Right renal pelvis (tissue), 4 donors: ENCODE measurements at regions not wholly inside any gene's neighbourhood (a gene's known extent, or its start where the extent isn't known, plus 50 kb on each side); places are given as distances from the start of the nearest gene placed in this dataset.

Source experiments
- DNase-seq, 4 donors: peaks; one replicate each; pipeline ENCODE4 v3.0.0-alpha.2; 2013; ENCODE audit warnings: low read depth in 4 of 4, low spot score in 3 of 4, missing footprints in 1 of 4

- no peak for DNase-seq
Measured at GRCh38 chr3:3633761-3634160, 165.5 kb upstream of the LRRN1 start.

GRCh38 chr3:3632449-3632848 is 166.8 kb upstream of the LRRN1 start:
- no peak for DNase-seq

DNA sequence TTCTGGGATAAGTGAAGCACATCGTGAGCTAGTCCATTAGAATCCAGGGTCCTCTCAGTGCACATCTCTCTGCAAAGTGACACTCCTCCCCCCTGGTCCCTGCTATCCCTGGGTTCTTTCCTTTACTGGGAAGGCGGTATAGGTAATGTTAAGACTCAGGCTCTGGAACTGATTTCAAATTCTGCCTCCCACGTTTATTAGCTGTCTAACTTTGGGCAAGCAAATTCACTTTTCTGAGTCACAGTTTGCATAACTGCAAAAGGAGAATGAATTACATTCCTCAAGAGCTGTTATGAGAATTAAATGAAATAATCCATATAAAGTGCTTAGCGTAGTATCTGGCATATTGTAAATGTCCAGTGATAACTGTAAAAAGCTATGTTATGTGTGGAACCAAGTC is 168.1 kb upstream of the LRRN1 start:
- no peak for DNase-seq

DNA sequence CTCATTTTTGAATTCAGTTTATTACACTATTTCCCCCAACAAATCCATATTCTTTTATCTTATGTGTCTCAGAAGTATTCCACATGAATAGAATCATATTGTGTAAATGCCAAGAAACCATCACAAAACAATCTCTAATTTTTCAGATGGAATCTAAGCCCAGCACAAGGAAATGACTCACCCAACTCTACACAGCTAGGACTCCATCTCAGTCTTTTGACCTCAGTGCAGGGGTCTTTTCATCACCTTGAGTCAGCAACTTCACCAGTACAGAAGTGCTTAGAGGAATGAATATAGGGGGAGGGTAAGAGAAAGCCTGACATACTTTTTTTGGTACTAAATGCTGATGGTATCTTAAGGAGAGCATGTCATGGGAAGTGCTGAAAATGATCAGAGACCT is 169.3 kb upstream of the LRRN1 start:
- no peak for DNase-seq

DNA sequence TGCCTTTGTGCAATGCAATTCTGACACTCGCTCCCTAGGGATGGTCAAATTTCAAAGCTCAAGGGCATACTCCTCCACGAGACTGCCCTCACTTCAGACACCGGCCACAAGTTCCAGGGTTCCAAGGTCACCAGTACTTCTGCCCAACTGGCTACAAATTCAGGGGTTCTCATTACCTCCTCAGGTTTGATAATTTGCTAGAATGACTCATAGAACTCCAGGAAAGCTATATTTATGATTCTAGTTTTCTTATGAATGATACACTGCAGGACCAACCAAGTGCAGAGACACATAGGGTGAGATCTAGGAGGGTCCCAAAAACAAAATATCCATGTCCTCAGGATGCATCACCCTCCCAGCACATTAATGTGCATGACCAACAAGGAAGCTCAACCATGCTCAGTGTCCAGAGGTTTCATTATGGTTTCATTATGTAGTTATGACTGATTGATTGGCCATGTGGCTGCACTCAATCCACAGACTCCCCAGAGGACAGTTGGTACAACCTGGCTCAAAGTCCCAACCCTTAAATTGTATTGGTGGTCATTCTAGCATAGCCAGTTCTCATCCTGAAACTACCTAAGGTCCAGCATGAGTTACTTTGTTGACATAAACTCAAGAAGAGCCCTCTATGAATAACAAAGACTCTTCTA is 170.4 kb upstream of the LRRN1 start:
- DNase-seq, result no peak

- no peak for DNase-seq
Measured at GRCh38 chr3:3627114-3627513, 172.1 kb upstream of the LRRN1 start.

GRCh38 chr3:3625544-3626271 is 173.5 kb upstream of the LRRN1 start:
- no peak for DNase-seq

DNA sequence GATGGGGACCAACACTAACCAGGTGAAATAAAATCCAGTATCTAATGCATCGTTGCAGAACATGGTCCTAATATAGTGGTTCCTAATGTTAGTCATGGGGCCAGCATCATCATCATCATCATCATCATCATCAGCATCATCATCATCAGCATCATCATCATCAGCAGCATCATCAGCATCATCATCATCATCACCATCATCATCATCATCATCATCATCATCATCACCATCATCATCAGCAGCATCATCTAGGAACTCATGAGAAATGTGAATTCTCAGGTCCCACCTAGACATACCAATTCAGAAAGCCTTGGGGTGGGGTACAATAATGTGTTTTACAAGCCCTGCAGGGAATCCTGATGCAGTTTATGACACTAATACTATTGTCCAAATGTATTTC is 179.4 kb upstream of the LRRN1 start:
- no peak for DNase-seq

DNA sequence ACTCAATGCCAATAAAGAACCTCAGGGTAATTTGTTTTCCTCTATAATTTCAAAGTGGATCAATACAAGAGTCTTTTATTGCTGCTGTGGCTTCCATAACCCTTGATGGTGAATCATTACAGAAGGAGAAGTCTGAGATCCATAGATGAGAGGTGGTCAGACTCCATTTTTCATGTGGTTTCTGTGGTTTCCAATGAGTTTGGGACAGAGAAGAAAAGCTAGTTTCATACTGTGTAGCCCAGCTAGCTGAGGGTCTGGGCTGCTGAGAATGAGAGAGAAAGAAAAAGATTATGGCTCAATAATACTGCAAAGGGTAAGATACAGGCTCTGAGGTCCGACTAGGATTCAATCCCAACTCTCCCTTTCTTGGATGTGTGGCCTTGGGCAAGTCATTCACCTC is 180.6 kb upstream of the LRRN1 start:
- DNase-seq, result no peak

DNA sequence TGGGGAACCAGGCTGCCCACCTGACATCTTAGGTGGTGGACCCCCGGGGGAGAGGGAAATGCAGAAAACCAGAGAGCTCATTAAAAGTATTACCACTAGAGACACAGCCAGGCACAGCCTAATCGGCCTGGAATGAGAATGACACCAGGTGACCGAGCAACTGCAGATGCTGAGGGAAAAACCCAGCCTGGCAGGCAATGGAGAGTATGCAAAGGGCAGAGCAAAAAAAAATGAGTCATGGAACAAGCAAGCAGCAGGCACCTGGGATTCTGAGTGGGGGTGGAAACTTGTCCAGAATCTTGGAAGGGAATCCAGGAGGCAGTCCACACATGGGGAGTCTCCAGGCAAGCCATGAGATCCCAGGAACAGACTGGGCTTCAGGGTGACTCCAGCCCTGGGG is 183.7 kb upstream of the LRRN1 start:
- DNase-seq, result no peak

DNA sequence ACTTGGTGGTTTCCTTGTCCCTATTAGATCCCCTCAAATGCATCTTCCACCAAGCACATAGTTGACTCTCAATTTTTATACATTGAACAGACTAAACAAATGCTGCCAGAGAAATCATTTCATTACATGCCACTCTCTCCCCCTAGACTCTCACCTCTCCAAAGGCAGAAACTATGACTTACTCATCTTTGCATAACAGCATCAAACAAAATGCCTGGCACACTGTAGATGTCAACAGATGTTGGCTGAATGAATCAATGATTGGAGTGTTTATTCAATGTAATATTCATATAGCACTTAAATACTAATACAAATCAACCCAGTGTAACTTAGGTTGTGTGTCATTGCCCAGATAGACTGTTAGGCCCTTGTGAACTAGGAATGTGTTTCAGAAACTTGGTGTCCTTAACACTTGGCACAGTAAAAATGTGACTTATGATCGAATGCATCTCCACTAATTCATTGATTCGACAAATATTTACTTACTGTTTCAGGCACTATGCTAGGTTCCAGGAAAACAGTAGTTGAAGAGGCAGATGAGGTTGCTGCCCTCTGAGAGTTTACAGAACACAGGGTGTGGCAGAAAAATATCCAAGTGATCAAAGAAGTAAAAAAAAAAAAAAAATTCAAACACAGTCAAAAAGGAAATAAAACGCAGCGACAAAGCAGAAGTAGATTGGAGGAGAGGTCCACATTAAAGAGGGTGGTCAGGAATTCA is 188.5 kb upstream of the LRRN1 start:
- no peak for DNase-seq

GRCh38 chr3:3606321-3606720 is 192.9 kb upstream of the LRRN1 start:
- DNase-seq, result no peak

GRCh38 chr3:3605226-3605625 is 194.0 kb upstream of the LRRN1 start:
- no peak for DNase-seq

GRCh38 chr3:3603351-3603750 is 195.9 kb upstream of the LRRN1 start:
- no peak for DNase-seq

DNA sequence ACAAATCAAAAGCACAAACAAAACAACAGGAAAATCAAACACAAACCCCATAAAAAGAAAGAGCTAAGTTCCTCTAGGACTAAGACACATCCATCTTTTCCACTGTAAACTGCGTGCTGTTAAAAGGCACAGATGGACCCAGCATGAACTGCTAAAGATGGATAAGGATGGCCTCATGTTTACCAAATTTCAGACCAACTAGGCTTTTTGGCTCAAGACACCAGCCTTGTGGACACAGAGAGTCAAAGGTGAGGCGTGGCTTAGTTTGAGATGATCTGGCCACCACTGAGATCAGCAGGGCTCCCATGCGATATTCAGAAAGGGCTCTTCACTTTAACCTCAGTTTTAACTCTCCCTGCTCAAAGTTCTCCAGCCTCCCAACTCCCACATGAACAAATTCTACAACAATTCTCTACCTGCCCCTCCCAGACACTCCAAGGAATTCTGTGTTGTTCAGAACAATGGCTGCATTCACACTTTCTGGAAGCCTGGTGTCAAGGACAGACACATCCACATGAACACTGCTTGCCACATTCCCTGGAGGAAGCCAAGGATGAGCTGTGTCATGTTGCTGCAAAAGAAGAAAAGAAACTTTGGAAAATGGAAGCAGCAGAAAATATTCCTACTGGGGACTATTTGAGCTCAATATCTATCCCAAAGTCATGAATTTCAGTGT is 198.4 kb upstream of the LRRN1 start:
- DNase-seq, result no peak

DNA sequence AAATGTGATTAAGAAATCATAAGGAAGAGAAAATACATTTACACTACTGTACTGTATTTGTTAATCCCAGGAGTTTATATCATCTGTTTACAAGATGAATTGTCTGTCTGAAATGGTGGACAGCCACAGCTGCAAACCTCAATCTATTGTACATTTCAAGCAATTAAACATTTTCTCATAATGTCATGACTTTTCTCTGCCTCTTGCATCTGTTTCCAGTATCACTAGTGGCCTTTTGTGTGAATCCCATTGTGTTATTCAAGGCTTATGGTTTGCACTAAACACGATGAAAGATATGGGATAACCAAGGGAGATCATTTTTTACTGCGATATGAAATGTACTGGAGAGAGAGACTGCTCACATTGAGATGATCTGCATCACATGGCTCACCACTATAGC is 200.2 kb upstream of the LRRN1 start:
- DNase-seq, result no peak

DNA sequence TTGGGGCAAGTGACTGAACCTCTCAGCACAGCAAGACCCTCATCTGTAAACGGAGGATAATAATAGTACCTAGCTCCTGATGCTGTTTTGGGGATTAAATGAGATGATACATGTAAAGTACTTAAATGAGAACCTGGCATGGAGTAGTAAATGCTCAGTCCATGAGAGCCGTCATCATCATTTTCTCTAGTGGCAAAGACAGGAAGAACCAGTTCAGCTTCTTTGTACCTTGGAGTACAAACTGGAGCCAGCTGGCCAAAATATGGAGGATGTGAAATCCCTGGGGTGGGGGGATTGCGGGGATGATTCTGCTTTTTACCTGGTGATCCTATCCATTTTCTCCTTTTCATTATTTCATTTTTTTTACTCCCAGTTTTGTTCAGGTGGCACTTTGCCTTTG is 204.2 kb upstream of the LRRN1 start:
- DNase-seq, result no peak

- DNase-seq, result no peak
Measured at GRCh38 chr3:3589715-3590130, 209.5 kb upstream of the LRRN1 start.

DNA sequence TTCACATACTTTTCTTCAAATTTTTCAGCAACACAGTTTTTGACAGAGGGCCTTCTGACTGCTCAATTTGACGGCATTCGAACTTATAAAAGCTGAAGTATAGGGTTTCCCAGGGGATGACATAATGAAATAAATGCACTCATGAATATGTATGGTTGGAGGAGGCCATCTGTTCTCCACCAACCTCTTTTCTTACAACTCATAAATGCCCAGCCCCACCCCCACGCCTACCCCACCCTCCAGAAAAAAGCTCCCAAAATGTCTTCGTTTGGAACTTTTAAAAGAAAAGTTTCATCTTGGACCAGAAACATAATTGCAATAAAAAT is 211.6 kb upstream of the LRRN1 start:
- no peak for DNase-seq

GRCh38 chr3:3586843-3587646 is 212.2 kb upstream of the LRRN1 start:
- peak; percentile 18 to 40 (median 34) for DNase-seq

DNA sequence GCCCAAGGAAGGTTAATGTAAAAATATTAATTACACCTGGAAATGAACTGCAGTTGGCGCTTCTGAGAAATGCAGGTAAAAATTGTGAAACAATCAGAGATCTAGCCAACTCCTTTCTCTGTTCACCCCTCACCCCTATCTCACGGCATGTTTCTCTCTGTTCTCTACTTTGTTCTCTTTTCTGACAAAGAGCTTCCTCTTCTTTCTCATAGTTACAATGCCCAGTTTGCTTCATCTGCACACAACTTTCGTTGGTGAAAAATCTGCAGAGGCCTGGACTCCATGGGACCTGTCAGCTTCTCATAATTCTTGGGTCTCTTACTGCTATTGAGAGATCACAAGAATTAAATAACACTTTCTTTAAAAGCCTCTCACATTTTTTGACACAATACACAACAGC is 212.9 kb upstream of the LRRN1 start:
- DNase-seq, result no peak
